HEK293 (cell line): ENCODE measurements at regions not wholly inside any gene's neighbourhood (a gene's known extent, or its start where the extent isn't known, plus 50 kb on each side); places are given as distances from the start of the nearest gene placed in this dataset.

Experiments used
- CTCF ChIA-PET: fragments of 350-600 bp; formaldehyde crosslinking; extraction: SDS; loops from one replicate; lab custom pipeline; 2021; ENCODE audit warnings: antibody characterized with exemption; lab: Yijun Ruan, JAX
- POLR2A ChIA-PET: fragments of 300-600 bp; formaldehyde crosslinking; extraction: SDS; loops from one replicate; lab custom pipeline; 2020; ENCODE audit warnings: antibody characterized with exemption, inconsistent platforms; lab: Yijun Ruan, JAX
- H3K27ac ChIP-seq: fragments of 200-500 bp; sonication (Bioruptor generic); 2 replicates; pipeline ENCODE4 v1.5.1; 2014; ENCODE audit warnings: low read depth, low read length, control low read depth, inconsistent platforms; ENCODE audit errors: extremely low read depth
- H3K36me3 ChIP-seq, 2 experiments: fragments of 200-500 bp in 1 of 2; sonication (Bioruptor generic) in 1 of 2; 1 replicate in 1 of 2; 2 replicates in 1 of 2; pipeline ENCODE4 v1.5.1; 2014 to 2017; ENCODE audit warnings: inconsistent platforms in 2 of 2, low read length in 2 of 2; ENCODE audit not compliant: control insufficient read depth in 2 of 2, insufficient read depth in 1 of 2
- H3K4me1 ChIP-seq: fragments of 200-500 bp; sonication (Bioruptor generic); 2 replicates; pipeline ENCODE4 v1.5.1; 2014; ENCODE audit warnings: mild to moderate bottlenecking, low read length, inconsistent platforms; ENCODE audit not compliant: control insufficient read depth, insufficient read depth
- H3K4me3 ChIP-seq: 2 replicates; pipeline ENCODE4 v1.5.1; 2011; ENCODE audit warnings: low read depth, mild to moderate bottlenecking, control low read depth, low read length, moderate library complexity
- H3K9me3 ChIP-seq: fragments of 200-500 bp; sonication (Bioruptor generic); 2 replicates; pipeline ENCODE4 v1.5.1; 2014; ENCODE audit warnings: low read depth, low read length, inconsistent platforms; ENCODE audit not compliant: control insufficient read depth, insufficient read depth
- BCL11A ChIP-seq: fragments of 450-650 bp; formaldehyde crosslinking; IDR thresholded peaks from 2 replicates; pipeline ENCODE4 v1.5.1; 2016; ENCODE audit warnings: low read depth, missing biosample characterization, missing genetic modification characterization
- BCL11B ChIP-seq: fragments of 450-650 bp; formaldehyde crosslinking; IDR thresholded peaks from 2 replicates; pipeline ENCODE4 v1.5.1; 2016; ENCODE audit warnings: low read depth, missing biosample characterization, missing genetic modification characterization
- KLF1 ChIP-seq: fragments of 450-650 bp; formaldehyde crosslinking; IDR thresholded peaks from 2 replicates; pipeline ENCODE4 v1.5.1; 2016; ENCODE audit warnings: missing biosample characterization, missing genetic modification characterization
- MZF1 ChIP-seq: fragments of 450-650 bp; formaldehyde crosslinking; IDR thresholded peaks from 2 replicates; pipeline ENCODE4 v1.5.1; 2017; ENCODE audit warnings: missing biosample characterization, missing genetic modification characterization, borderline replicate concordance
- RBAK ChIP-seq: fragments of 450-650 bp; formaldehyde crosslinking; IDR thresholded peaks from 2 replicates; pipeline ENCODE4 v1.5.1; 2016; ENCODE audit warnings: missing biosample characterization, missing genetic modification characterization
- SALL2 ChIP-seq: fragments of 450-650 bp; formaldehyde crosslinking; IDR thresholded peaks from 2 replicates; pipeline ENCODE4 v1.5.0; 2017; ENCODE audit warnings: missing biosample characterization, mild to moderate bottlenecking, missing genetic modification characterization, borderline replicate concordance
- SP3 ChIP-seq: fragments of 450-650 bp; formaldehyde crosslinking; IDR thresholded peaks from 2 replicates; pipeline ENCODE4 v1.5.1; 2016; ENCODE audit warnings: missing biosample characterization, missing genetic modification characterization
- SP7 ChIP-seq: fragments of 450-650 bp; formaldehyde crosslinking; IDR thresholded peaks from 2 replicates; pipeline ENCODE4 v1.5.1; 2016; ENCODE audit warnings: missing biosample characterization, missing genetic modification characterization
- ZBTB21 ChIP-seq: fragments of 450-650 bp; formaldehyde crosslinking; IDR thresholded peaks from 2 replicates; pipeline ENCODE4 v1.5.1; 2017; ENCODE audit warnings: missing biosample characterization, missing genetic modification characterization
- ZNF133 ChIP-seq: fragments of 450-650 bp; formaldehyde crosslinking; IDR thresholded peaks from 2 replicates; pipeline ENCODE4 v1.5.1; 2016; ENCODE audit warnings: missing biosample characterization, missing genetic modification characterization
- ZNF18 ChIP-seq: fragments of 450-650 bp; formaldehyde crosslinking; IDR thresholded peaks from 2 replicates; pipeline ENCODE4 v1.5.1; 2016; ENCODE audit warnings: missing biosample characterization, missing genetic modification characterization
- ZNF202 ChIP-seq: fragments of 450-650 bp; formaldehyde crosslinking; IDR thresholded peaks from 2 replicates; pipeline ENCODE4 v1.5.1; 2016; ENCODE audit warnings: missing biosample characterization, missing genetic modification characterization, borderline replicate concordance
- ZNF311 ChIP-seq: fragments of 450-650 bp; formaldehyde crosslinking; IDR thresholded peaks from 2 replicates; pipeline ENCODE4 v1.5.1; 2017; ENCODE audit warnings: missing biosample characterization, missing genetic modification characterization, borderline replicate concordance
- ZNF335 ChIP-seq: fragments of 450-650 bp; formaldehyde crosslinking; conservative IDR thresholded peaks from 2 replicates; pipeline ENCODE4 v1.5.1; 2016; ENCODE audit warnings: missing biosample characterization, missing genetic modification characterization
- ZNF366 ChIP-seq: fragments of 450-650 bp; formaldehyde crosslinking; conservative IDR thresholded peaks from 2 replicates; pipeline ENCODE4 v1.5.1; 2016; ENCODE audit warnings: missing biosample characterization, missing genetic modification characterization
- ZNF37A ChIP-seq: fragments of 450-650 bp; IDR thresholded peaks from 2 replicates; pipeline ENCODE4 v1.5.1; 2018; ENCODE audit warnings: missing biosample characterization, missing genetic modification characterization
- ZNF426 ChIP-seq: fragments of 450-650 bp; formaldehyde crosslinking; IDR thresholded peaks from 2 replicates; pipeline ENCODE4 v1.5.1; 2017; ENCODE audit warnings: missing biosample characterization, missing genetic modification characterization, mild to moderate bottlenecking, inconsistent platforms, moderate library complexity
- ZNF433 ChIP-seq: fragments of 450-650 bp; formaldehyde crosslinking; IDR thresholded peaks from 2 replicates; pipeline ENCODE4 v1.5.1; 2016; ENCODE audit warnings: missing biosample characterization, missing genetic modification characterization, low read depth
- ZNF449 ChIP-seq: fragments of 450-650 bp; formaldehyde crosslinking; IDR thresholded peaks from 2 replicates; pipeline ENCODE4 v1.5.1; 2017; ENCODE audit warnings: missing biosample characterization, mild to moderate bottlenecking, missing genetic modification characterization, moderate library complexity
- ZNF48 ChIP-seq: fragments of 450-650 bp; formaldehyde crosslinking; IDR thresholded peaks from 2 replicates; pipeline ENCODE4 v1.5.1; 2016; ENCODE audit warnings: missing biosample characterization, missing genetic modification characterization
- ZNF488 ChIP-seq: fragments of 450-650 bp; formaldehyde crosslinking; IDR thresholded peaks from 2 replicates; pipeline ENCODE4 v1.5.1; 2016; ENCODE audit warnings: missing biosample characterization, missing genetic modification characterization
- ZNF501 ChIP-seq: fragments of 450-650 bp; formaldehyde crosslinking; IDR thresholded peaks from 2 replicates; pipeline ENCODE4 v1.5.1; 2016; ENCODE audit warnings: missing biosample characterization, missing genetic modification characterization
- ZNF521 ChIP-seq: fragments of 450-650 bp; formaldehyde crosslinking; IDR thresholded peaks from 2 replicates; pipeline ENCODE4 v1.5.1; 2017; ENCODE audit warnings: missing biosample characterization, mild to moderate bottlenecking, missing genetic modification characterization
- ZNF530 ChIP-seq: fragments of 450-650 bp; formaldehyde crosslinking; IDR thresholded peaks from 2 replicates; pipeline ENCODE4 v1.5.1; 2016; ENCODE audit warnings: low read depth, missing biosample characterization, missing genetic modification characterization
- ZNF639 ChIP-seq: fragments of 450-650 bp; formaldehyde crosslinking; IDR thresholded peaks from 2 replicates; pipeline ENCODE4 v1.5.1; 2016; ENCODE audit warnings: missing biosample characterization, missing genetic modification characterization
- ZNF654 ChIP-seq: fragments of 450-650 bp; formaldehyde crosslinking; IDR thresholded peaks from 2 replicates; pipeline ENCODE4 v1.5.1; 2016; ENCODE audit warnings: low read depth, missing biosample characterization, missing genetic modification characterization

GRCh38 chr16:64853551-64853950 lies 268.3 kb downstream of the CDH11 start (continued):
- TF ChIP-seq ZNF426 (tag by site-specific recombination): no peak
- no peak for TF ChIP-seq ZNF18
- TF ChIP-seq, all 188 proteins: peak for 0

- H3K36me3 ChIP-seq: no peaks in the 10 kb centered on the region
- no peak overlapping the region for H3K4me3 ChIP-seq
- no peaks in the 10 kb centered on the region for H3K9me3 ChIP-seq
- ChIA-PET POLR2A (no interaction called here), CTCF (interaction anchor here (0.7 kb wide), 1 partner anchor 1762 kb away, joined by 3 read pairs; no protein-coding TSS in a partner anchor)
- H3K27ac ChIP-seq: no peak overlapping the region
- no peak for TF ChIP-seq ZNF530 (tag by site-specific recombination)
- H3K4me1 ChIP-seq: no peaks in the 10 kb centered on the region
Measured at GRCh38 chr16:64846966-64847365, 274.9 kb downstream of the CDH11 start.

GRCh38 chr16:64845071-64845470 lies 276.8 kb downstream of the CDH11 start:
- no peak overlapping the region for H3K4me3 ChIP-seq
- H3K4me1 ChIP-seq: no peaks in the 10 kb centered on the region
- ChIA-PET CTCF (interaction anchor here (0.7 kb wide), 1 partner anchor 26 kb away, joined by 5 read pairs; no protein-coding TSS in a partner anchor), POLR2A (no interaction called here)
- no peak overlapping the region for H3K27ac ChIP-seq
- no peaks in the 10 kb centered on the region for H3K9me3 ChIP-seq
- no peak for TF ChIP-seq ZNF48 (tag by site-specific recombination)
- TF ChIP-seq BCL11B (tag by site-specific recombination): no peak
- no peak for TF ChIP-seq ZNF335 (tag by site-specific recombination)
- no peak for TF ChIP-seq SALL2
- no peak for TF ChIP-seq ZNF488 (tag by site-specific recombination)
- TF ChIP-seq ZNF433 (tag by site-specific recombination): no peak
- TF ChIP-seq ZNF521: no peak
- no peak for TF ChIP-seq ZNF366 (tag by site-specific recombination)
- TF ChIP-seq MZF1 (tag by site-specific recombination): no peak
- TF ChIP-seq ZBTB21: no peak
- TF ChIP-seq BCL11A (tag by site-specific recombination): no peak
- TF ChIP-seq ZNF202 (tag by site-specific recombination): no peak
- TF ChIP-seq SP3: no peak
- no peak for TF ChIP-seq SP7
- no peak for TF ChIP-seq ZNF639 (tag by site-specific recombination)
- H3K36me3 ChIP-seq: no peaks in the 10 kb centered on the region

GRCh38 chr16:64841482-64841881 lies 280.4 kb downstream of the CDH11 start:
- H3K36me3 ChIP-seq: no peaks in the 10 kb centered on the region
- no peak overlapping the region for H3K27ac ChIP-seq
- H3K9me3 ChIP-seq: no peaks in the 10 kb centered on the region
- ChIA-PET CTCF (no interaction called here), POLR2A (no interaction called here)
- H3K4me1 ChIP-seq: no peaks in the 10 kb centered on the region
- no peak overlapping the region for H3K4me3 ChIP-seq
- TF ChIP-seq KLF1 (tag by site-specific recombination): no peak
- TF ChIP-seq ZNF311 (tag by site-specific recombination): no peak
- no peak for TF ChIP-seq ZNF654 (tag by site-specific recombination)
- no peak for TF ChIP-seq ZNF37A (tag by site-specific recombination)
- TF ChIP-seq RBAK (tag by site-specific recombination): no peak
- TF ChIP-seq ZNF449 (tag by site-specific recombination): no peak
- no peak for TF ChIP-seq ZNF501
- TF ChIP-seq ZNF133 (tag by site-specific recombination): no peak
